IPS-18a (cell line): ENCODE measurements at regions not wholly inside any gene's neighbourhood (a gene's known extent, or its start where the extent isn't known, plus 50 kb on each side); places are given as distances from the start of the nearest gene placed in this dataset.

Experiments
- H3K27ac ChIP-seq: one replicate; pipeline ENCODE4 v1.5.1; 2013; ENCODE audit warnings: low read length
- H3K27me3 ChIP-seq: one replicate; pipeline ENCODE4 v1.6.1; 2013; ENCODE audit warnings: mild to moderate bottlenecking, low read length; ENCODE audit not compliant: control insufficient read depth, insufficient read depth
- H3K36me3 ChIP-seq: one replicate; pipeline ENCODE4 v1.6.1; 2013; ENCODE audit warnings: low read depth, low read length; ENCODE audit not compliant: control insufficient read depth
- H3K4me1 ChIP-seq: one replicate; pipeline ENCODE4 v1.6.1; 2013; ENCODE audit warnings: low read depth, low read length; ENCODE audit not compliant: control insufficient read depth
- H3K4me3 ChIP-seq: one replicate; pipeline ENCODE4 v1.5.1; 2013; ENCODE audit warnings: low read length
- H3K9ac ChIP-seq: one replicate; pipeline ENCODE4 v1.6.1; 2013; ENCODE audit warnings: mild to moderate bottlenecking, low read length, moderate library complexity
- H3K9me3 ChIP-seq: one replicate; pipeline ENCODE4 v1.6.1; 2013; ENCODE audit warnings: low read depth, low read length; ENCODE audit not compliant: control insufficient read depth

GRCh38 chr4:81896936-81897335, 425.2 kb upstream of the RASGEF1B start:
- H3K27ac ChIP-seq, result no peak overlapping the region
- no peaks in the 10 kb centered on the region for H3K27me3 ChIP-seq
- H3K4me3 ChIP-seq, result no peak overlapping the region
- no peaks in the 10 kb centered on the region for H3K9me3 ChIP-seq
- H3K9ac ChIP-seq, result no peak overlapping the region
- H3K36me3 ChIP-seq, result no peaks in the 10 kb centered on the region
- no peaks in the 10 kb centered on the region for H3K4me1 ChIP-seq

DNA sequence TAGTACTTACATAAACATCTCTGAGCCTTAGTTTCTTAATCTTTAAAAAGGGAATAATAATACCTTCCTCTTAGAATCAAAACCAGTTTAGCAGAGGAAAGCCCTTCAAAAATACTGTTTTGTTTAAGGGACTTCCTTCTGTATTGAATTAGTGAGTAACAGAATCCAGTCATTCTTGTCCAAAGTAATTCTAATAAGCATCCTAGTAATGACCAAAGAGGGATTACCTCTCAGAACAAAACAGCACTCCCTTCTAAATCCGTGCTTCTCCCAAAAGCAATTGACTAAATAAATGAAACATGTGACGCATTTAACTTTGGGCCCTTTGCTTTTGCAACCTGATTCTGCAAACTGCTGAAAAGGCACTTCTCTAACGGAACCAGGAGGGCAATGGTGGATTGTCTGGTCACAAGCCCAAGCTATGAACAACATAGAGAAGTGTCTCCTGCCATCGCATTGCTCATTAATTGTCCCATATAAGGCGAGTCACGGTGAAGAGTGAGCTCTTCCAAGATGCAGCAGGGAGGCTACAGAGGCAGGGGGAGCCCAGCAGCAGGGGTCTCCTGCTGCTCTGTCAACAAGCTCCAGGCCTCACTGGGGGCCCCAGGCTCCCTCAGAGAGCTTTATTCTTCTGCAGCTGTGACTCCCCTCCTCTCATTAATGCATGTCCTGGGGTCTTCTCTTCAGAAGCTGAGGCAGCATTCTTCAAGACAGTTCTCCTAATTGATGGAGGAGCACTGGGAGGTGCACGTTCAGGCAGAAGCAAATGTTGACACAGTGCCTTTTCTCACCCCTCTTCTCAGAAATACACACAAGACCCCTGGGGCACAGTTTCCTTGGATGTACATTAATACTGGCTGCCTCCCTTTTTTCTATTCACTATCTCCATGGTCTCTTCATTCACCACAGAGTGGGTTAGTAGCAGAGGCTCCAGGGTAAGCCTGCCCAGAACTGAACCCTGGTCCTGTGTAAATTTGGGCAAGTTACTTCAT, 419.6 kb upstream of the RASGEF1B start:
- Histone ChIP-seq H3K27ac (no peak overlapping the region), H3K9me3 (no peaks in the 10 kb centered on the region), H3K4me1 (peaks cover 7% of the 10 kb centered on the region), H3K4me3 (no peak overlapping the region), H3K36me3 (no peaks in the 10 kb centered on the region), H3K27me3 (no peaks in the 10 kb centered on the region), H3K9ac (no peak overlapping the region)

GRCh38 chr4:81884986-81885385, 413.3 kb upstream of the RASGEF1B start:
- no peak overlapping the region for H3K4me3 ChIP-seq
- H3K36me3 ChIP-seq, result no peaks in the 10 kb centered on the region
- H3K27me3 ChIP-seq, result no peaks in the 10 kb centered on the region
- no peaks in the 10 kb centered on the region for H3K9me3 ChIP-seq
- H3K4me1 ChIP-seq, result no peaks in the 10 kb centered on the region
- no peak overlapping the region for H3K27ac ChIP-seq
- no peak overlapping the region for H3K9ac ChIP-seq

GRCh38 chr4:81883530-81884450, 412.1 kb upstream of the RASGEF1B start:
- Histone ChIP-seq H3K4me1 (no peaks in the 10 kb centered on the region), H3K27ac (no peak overlapping the region), H3K36me3 (no peaks in the 10 kb centered on the region), H3K4me3 (no peak overlapping the region), H3K9ac (no peak overlapping the region), H3K9me3 (no peaks in the 10 kb centered on the region), H3K27me3 (no peaks in the 10 kb centered on the region)

DNA sequence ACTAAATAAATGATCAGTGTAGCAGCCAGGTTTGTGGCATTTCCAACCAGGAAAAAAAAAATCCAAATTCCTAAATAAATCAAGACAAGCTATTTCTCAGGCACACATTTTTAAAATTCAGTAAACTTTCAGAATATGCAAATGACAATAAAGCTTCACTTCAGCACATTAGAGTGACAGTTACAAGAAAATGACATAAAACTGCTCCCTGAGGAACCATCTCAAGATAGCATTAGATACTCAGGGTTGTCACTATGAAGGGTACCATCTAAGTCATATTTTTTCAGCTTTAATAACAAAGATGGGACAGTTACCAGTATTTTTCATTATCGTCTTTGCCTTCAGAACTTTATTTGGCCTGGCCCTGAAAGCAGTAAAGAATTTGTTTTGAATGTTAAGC, 411.3 kb upstream of the RASGEF1B start:
- Histone ChIP-seq H3K9ac (no peak overlapping the region), H3K4me1 (no peaks in the 10 kb centered on the region), H3K36me3 (no peaks in the 10 kb centered on the region), H3K9me3 (no peaks in the 10 kb centered on the region), H3K27ac (no peak overlapping the region), H3K27me3 (no peaks in the 10 kb centered on the region), H3K4me3 (no peak overlapping the region)

DNA sequence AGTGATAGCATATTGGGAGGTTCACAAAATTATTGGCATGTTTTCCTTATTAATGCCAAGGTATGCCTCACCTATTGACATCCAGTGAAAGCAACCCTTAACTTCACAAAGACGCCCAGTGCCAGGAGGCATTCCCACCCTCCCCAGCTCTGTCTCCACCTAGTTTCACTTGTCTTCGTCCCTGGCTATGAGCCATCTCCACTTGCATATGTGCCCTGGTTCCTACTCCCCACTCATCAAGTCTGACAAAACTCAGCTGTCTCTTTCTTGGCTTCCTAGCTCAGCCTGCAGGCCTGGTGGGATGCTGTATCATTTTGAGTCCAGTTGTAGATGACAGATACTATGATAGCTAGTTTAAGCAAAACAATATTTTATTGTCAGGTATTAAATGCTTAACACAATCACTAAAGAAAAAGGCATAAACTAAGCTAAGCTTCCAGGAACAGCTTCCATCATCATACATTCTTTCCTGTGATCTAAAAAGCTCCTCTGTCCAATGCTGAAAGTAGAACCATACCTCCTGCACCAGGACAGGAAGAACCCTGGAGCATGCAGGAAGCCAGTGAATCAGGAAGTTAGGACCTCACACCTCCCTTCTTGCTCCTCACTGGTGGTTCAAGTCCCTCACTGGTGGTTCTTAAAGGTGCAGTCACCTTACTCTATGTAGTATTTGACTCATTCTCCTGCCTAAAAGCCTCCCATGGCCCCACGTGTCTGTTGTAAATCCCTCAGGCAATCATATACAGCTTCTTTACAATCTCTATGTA, 410.3 kb upstream of the RASGEF1B start:
- Histone ChIP-seq H3K9me3 (no peaks in the 10 kb centered on the region), H3K9ac (no peak overlapping the region), H3K4me1 (no peaks in the 10 kb centered on the region), H3K4me3 (no peak overlapping the region), H3K27ac (no peak overlapping the region), H3K36me3 (no peaks in the 10 kb centered on the region), H3K27me3 (no peaks in the 10 kb centered on the region)

GRCh38 chr4:81876106-81876505, 404.4 kb upstream of the RASGEF1B start:
- Histone ChIP-seq H3K27ac (no peak overlapping the region), H3K4me1 (peaks cover 24% of the 10 kb centered on the region), H3K9ac (no peak overlapping the region), H3K4me3 (no peak overlapping the region), H3K9me3 (no peaks in the 10 kb centered on the region), H3K36me3 (no peaks in the 10 kb centered on the region), H3K27me3 (no peaks in the 10 kb centered on the region)

DNA sequence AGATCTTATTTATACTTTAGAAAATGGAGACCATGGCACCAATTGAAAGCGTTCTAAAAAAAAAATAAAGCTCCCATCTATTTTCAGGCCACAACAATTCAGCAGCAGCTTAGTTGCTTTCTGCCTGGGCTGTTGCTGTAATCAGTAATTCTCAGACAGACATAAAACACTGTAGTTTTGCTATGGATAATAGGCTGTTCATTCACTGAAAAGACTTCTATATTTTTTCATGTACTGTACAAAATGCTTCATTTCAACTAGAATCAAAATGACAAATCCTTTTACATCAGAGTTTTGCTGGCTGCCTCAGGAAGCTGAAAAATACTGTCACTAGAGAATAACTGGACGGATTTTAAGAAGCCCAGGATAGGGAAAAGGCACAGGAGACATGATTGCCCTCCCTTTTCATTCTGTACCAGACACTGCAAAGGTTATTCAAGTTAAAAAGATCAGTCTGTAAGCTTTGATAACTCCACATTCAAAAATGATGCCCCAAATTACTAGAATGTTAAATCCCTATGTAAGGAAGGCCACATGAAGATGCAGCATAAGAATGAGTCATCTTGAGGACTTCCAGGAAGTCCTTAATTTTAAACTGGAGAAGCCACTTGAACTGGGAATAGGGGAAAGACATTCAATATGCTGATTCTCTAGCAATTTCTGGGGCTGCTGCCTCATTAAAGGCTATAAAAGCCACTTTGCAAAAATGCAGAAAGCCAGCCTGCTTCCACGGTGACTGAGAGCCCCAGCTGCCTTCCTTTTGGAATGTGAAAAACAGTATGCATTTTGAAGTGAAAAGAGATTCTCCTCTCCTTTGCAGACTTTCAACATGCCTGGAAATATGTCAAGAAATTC, 403.2 kb upstream of the RASGEF1B start:
- Histone ChIP-seq H3K4me3 (no peak overlapping the region), H3K9me3 (no peaks in the 10 kb centered on the region), H3K27me3 (no peaks in the 10 kb centered on the region), H3K27ac (no peak overlapping the region), H3K36me3 (no peaks in the 10 kb centered on the region), H3K9ac (no peak overlapping the region), H3K4me1 (peaks cover 24% of the 10 kb centered on the region)

DNA sequence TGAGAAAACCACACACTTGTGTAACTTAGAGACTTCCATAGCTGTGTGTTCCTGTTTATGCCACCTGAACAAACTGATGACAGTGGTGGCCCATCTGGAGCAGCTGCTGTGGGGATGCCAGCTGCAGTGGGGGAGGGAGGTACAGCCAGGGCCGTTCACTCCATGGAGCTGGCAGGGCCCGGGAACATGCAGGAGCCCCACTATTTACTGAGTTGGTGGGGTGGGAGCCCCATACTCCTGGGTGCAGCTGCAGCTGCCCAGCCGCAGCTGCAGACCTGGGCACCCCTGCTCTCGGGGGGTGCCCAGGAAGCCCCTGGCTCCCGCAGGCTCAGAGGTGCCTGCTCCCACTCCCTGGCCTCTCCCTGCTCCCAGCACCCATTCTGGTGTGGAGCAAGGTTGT, 398.6 kb upstream of the RASGEF1B start:
- Histone ChIP-seq H3K9ac (no peak overlapping the region), H3K27me3 (no peaks in the 10 kb centered on the region), H3K36me3 (no peaks in the 10 kb centered on the region), H3K27ac (no peak overlapping the region), H3K9me3 (no peaks in the 10 kb centered on the region), H3K4me1 (peaks cover 8% of the 10 kb centered on the region), H3K4me3 (no peak overlapping the region)

DNA sequence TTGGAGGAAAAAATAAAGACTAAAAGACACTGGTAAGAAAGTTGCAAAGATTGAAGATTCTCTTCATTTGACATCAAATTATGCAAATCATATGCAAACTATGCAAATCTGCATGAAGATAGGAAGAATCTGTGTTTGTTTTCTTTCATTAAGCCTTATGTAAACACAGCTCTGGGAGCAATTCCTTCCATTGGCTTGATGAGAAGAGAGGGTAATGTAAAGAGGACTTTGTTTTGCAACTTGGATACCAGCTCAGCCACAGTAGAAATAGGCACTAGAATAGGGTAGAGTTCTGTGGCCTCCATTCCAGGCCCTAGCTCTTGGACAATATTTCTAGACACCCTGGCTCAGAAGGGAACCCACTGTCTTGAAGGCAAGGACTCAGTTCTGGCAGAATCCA, 388.4 kb upstream of the RASGEF1B start:
- Histone ChIP-seq H3K9ac (no peak overlapping the region), H3K9me3 (peaks cover under 1% of the 10 kb centered on the region), H3K4me1 (peaks cover 4% of the 10 kb centered on the region), H3K36me3 (no peaks in the 10 kb centered on the region), H3K27me3 (no peaks in the 10 kb centered on the region), H3K27ac (no peak overlapping the region), H3K4me3 (no peak overlapping the region)
